GM23338 (cell line): ENCODE measurements at regions not wholly inside any gene's neighbourhood (a gene's known extent, or its start where the extent isn't known, plus 50 kb on each side); places are given as distances from the start of the nearest gene placed in this dataset.

Source experiments
- ATAC-seq: fragments of 200-7000 bp; cut with Tn5 transposase; 3 replicates; pipeline ENCODE4 v1.9.1; 2020
- DNase-seq: peaks from one replicate; pipeline ENCODE4 v3.0.0-alpha.2; 2015; ENCODE audit warnings: low spot score
- H2AFZ ChIP-seq: fragments of 200-600 bp; sonication (generic); 2 replicates; pipeline ENCODE4 v1.8.0; 2016; ENCODE audit warnings: antibody characterized with exemption, mild to moderate bottlenecking, moderate library complexity
- H3F3A ChIP-seq: fragments of 200-600 bp; sonication (generic); replicated peaks from 2 replicates; pipeline ENCODE4 v1.8.0; 2017; ENCODE audit warnings: antibody characterized with exemption, mixed run types, low read depth
- H3K27ac ChIP-seq: fragments of 200-600 bp; sonication (generic); 2 replicates; pipeline ENCODE4 v1.6.1; 2016; ENCODE audit warnings: low read depth
- H3K27me3 ChIP-seq: fragments of 200-600 bp; sonication (generic); 2 replicates; pipeline ENCODE4 v1.8.0; 2016; ENCODE audit warnings: mild to moderate bottlenecking, mixed run types, moderate library complexity; ENCODE audit not compliant: insufficient read depth
- H3K36me3 ChIP-seq: fragments of 200-600 bp; sonication (generic); 2 replicates; pipeline ENCODE4 v1.8.0; 2016; ENCODE audit warnings: mild to moderate bottlenecking; ENCODE audit not compliant: insufficient read depth
- H3K4me1 ChIP-seq: fragments of 200-600 bp; sonication (generic); 2 replicates; pipeline ENCODE4 v1.8.0; 2016; ENCODE audit warnings: mild to moderate bottlenecking, moderate library complexity; ENCODE audit not compliant: insufficient read depth
- H3K4me2 ChIP-seq: fragments of 200-600 bp; sonication (generic); 2 replicates; pipeline ENCODE4 v1.7.1; 2017; ENCODE audit warnings: mixed run types
- H3K4me3 ChIP-seq: fragments of 200-600 bp; sonication (generic); 2 replicates; pipeline ENCODE4 v1.6.1; 2016; ENCODE audit warnings: mixed run types
- H3K79me2 ChIP-seq: fragments of 200-600 bp; sonication (generic); replicated peaks from 2 replicates; pipeline ENCODE4 v1.8.0; 2017; ENCODE audit warnings: mild to moderate bottlenecking; ENCODE audit not compliant: insufficient read depth
- H3K9me2 ChIP-seq: fragments of 200-600 bp; sonication (generic); 2 replicates; pipeline ENCODE4 v1.8.0; 2017; ENCODE audit not compliant: insufficient read depth
- H4K20me1 ChIP-seq: fragments of 200-600 bp; sonication (generic); replicated peaks from 2 replicates; pipeline ENCODE4 v1.8.0; 2017; ENCODE audit warnings: mild to moderate bottlenecking; ENCODE audit not compliant: insufficient read depth
- H3K27ac Mint-ChIP-seq: 2 replicates; pipeline ENCODE4 v1.8.0; 2020; ENCODE audit warnings: inconsistent platforms, mild to moderate bottlenecking, moderate library complexity, mixed read lengths
- H3K27me3 Mint-ChIP-seq: 3 replicates; pipeline ENCODE4 v1.8.0; 2022; ENCODE audit warnings: low read depth, mild to moderate bottlenecking, moderate library complexity, mixed read lengths, inconsistent platforms; ENCODE audit not compliant: insufficient read depth, poor library complexity
- H3K36me3 Mint-ChIP-seq: 3 replicates; pipeline ENCODE4 v1.8.0; 2021; ENCODE audit warnings: low read depth, mild to moderate bottlenecking, inconsistent platforms, moderate library complexity, mixed read lengths
- H3K4me1 Mint-ChIP-seq: 3 replicates; pipeline ENCODE4 v1.8.0; 2020; ENCODE audit warnings: mild to moderate bottlenecking, inconsistent platforms, mixed read lengths
- H3K4me3 Mint-ChIP-seq: 3 replicates; pipeline ENCODE4 v1.8.0; 2021; ENCODE audit warnings: moderate library complexity, mild to moderate bottlenecking, inconsistent platforms, mixed read lengths
- H3K9me3 Mint-ChIP-seq: 3 replicates; pipeline ENCODE4 v1.8.0; 2020; ENCODE audit warnings: moderate library complexity, mild to moderate bottlenecking, inconsistent platforms, mixed read lengths
- CREB1 ChIP-seq: fragments of 250-450 bp; sonication (Bioruptor Pico); IDR thresholded peaks from 2 replicates; pipeline ENCODE4 v1.5.0; 2020; ENCODE audit warnings: low read depth, mild to moderate bottlenecking, moderate library complexity
- CTCF ChIP-seq, 2 experiments: fragments of 200-600 bp in 1 of 2; sonication (generic) in 1 of 2; conservative IDR thresholded peaks; 2 replicates each; pipeline versions ENCODE4 v1.5.1 to v1.6.1; 2016 to 2017; ENCODE audit warnings: antibody characterized with exemption in 2 of 2, low read depth in 2 of 2, mild to moderate bottlenecking in 2 of 2, moderate library complexity in 1 of 2
- EZH2 ChIP-seq: fragments of 200-600 bp; sonication (generic); IDR thresholded peaks from one replicate; pipeline ENCODE4 v1.8.0; 2017; ENCODE audit warnings: antibody characterized with exemption, mild to moderate bottlenecking, low read depth; ENCODE audit not compliant: unreplicated experiment
- EZH2phosphoT487 ChIP-seq: fragments of 200-600 bp; sonication (generic); IDR thresholded peaks from one replicate; pipeline ENCODE4 v1.8.1; 2018; ENCODE audit warnings: antibody characterized with exemption; ENCODE audit not compliant: unreplicated experiment
- NANOG ChIP-seq: IDR thresholded peaks from 2 replicates; pipeline ENCODE4 v1.6.1; 2016; ENCODE audit warnings: antibody characterized with exemption, borderline replicate concordance
- POLR2AphosphoS5 ChIP-seq: IDR thresholded peaks from 2 replicates; pipeline ENCODE4 v1.6.1; 2016; ENCODE audit warnings: antibody characterized with exemption, low read depth
- REST ChIP-seq: IDR thresholded peaks from one replicate; pipeline ENCODE4 v1.6.1; 2018; ENCODE audit warnings: antibody characterized with exemption; ENCODE audit not compliant: unreplicated experiment
- STAT1 ChIP-seq: IDR thresholded peaks from one replicate; pipeline ENCODE4 v1.6.1; 2016; ENCODE audit warnings: antibody characterized with exemption; ENCODE audit not compliant: unreplicated experiment
- ZNF114 ChIP-seq: fragments of 250-450 bp; sonication (Bioruptor Pico); IDR thresholded peaks from 2 replicates; pipeline ENCODE4 v1.5.0; 2020; ENCODE audit warnings: mild to moderate bottlenecking, moderate library complexity
- ZNF331 ChIP-seq: fragments of 250-450 bp; sonication (Bioruptor Pico); IDR thresholded peaks from 2 replicates; pipeline ENCODE4 v1.5.0; 2020; ENCODE audit warnings: low read depth, mild to moderate bottlenecking, moderate library complexity

DNA sequence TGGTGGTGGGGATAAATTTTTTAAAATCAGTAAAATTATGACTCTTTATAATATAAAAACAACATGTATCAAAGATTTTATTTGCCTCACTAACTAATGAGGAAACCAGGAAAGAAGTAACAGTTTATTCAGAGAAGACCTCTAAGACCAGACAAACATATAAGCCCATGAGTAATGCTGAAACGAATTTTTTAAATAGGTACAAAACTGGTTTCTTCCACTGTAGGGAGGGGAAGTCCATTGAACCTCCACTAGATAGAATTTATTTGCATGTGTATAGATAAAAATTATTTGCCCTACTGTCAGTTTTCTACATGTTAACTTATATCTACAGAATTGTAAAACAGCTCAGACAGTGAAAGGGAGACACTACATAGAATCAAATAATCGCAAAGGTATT, 86.8 kb downstream of the ZC3H11B start:
- TF ChIP-seq ZNF114 (CRISPR knock-in tag) (no peak), REST (no peak), EZH2phosphoT487 (no peak), NANOG (no peak), POLR2AphosphoS5 (no peak), CTCF (conservative IDR thresholded peaks at IDR 0.05; ENCODE audit: low read depth in 2 of 2) (no peak), EZH2 (no peak), ZNF331 (no peak)
- H3K27me3 ChIP-seq = no peaks in the 10 kb centered on the region
- no peaks in the 10 kb centered on the region for H3F3A ChIP-seq
- peaks cover 4% of the 10 kb centered on the region for H3K4me1 ChIP-seq
- H3K79me2 ChIP-seq = no peaks in the 10 kb centered on the region
- Mint-ChIP-seq H3K4me1 (peaks cover 18% of the 10 kb centered on the region), H3K36me3 (no peaks in the 10 kb centered on the region), H3K9me3 (peaks cover 6% of the 10 kb centered on the region; the same call in 2 of the 3 replicates), H3K27me3 (no peaks in the 10 kb centered on the region), H3K27ac (no peak overlapping the region), H3K4me3 (no peak overlapping the region)
- H2AFZ ChIP-seq = no peak overlapping the region
- no peaks in the 10 kb centered on the region for H4K20me1 ChIP-seq
- H3K36me3 ChIP-seq = no peaks in the 10 kb centered on the region
- peaks cover 2% of the 10 kb centered on the region; the same call in 1 of the 2 replicates for H3K9me2 ChIP-seq
- no peak overlapping the region for H3K4me2 ChIP-seq
- H3K4me3 ChIP-seq = no peak overlapping the region
- DNase-seq (no peak), ATAC-seq (no peak)
- H3K27ac ChIP-seq = no peak overlapping the region

DNA sequence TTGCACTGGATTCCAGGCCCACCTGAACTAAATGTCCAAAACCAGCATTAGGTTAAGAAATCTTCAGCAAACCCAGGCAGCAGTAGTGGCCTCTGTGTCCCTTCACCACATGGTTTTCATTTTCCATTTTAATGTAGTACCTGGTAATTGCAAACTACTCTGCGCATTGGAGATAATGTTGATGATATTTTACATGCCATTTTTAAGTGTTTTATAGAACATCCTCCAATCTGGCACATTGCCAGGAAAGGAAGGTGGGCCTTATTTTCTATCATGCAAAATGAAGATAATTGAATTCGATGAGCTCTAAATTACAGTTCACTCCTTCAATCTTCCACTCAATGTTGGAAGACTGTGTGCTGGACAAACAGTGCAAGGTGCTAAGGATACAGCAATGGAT, 89.5 kb downstream of the ZC3H11B start:
- H3K4me1 Mint-ChIP-seq = peaks cover 8% of the 10 kb centered on the region
- H3K4me2 ChIP-seq = no peak overlapping the region
- H3K36me3 ChIP-seq = no peaks in the 10 kb centered on the region
- H4K20me1 ChIP-seq = no peaks in the 10 kb centered on the region
- no peaks in the 10 kb centered on the region for H3K27me3 ChIP-seq
- H3F3A ChIP-seq = no peaks in the 10 kb centered on the region
- no peaks in the 10 kb centered on the region for H3K4me1 ChIP-seq
- no peak overlapping the region for H3K27ac ChIP-seq
- no peak overlapping the region for H2AFZ ChIP-seq
- no peak overlapping the region for H3K27ac Mint-ChIP-seq
- H3K27me3 Mint-ChIP-seq = no peaks in the 10 kb centered on the region
- DNase-seq (no peak), ATAC-seq (no peak)
- peaks cover 6% of the 10 kb centered on the region; the same call in 2 of the 3 replicates for H3K9me3 Mint-ChIP-seq
- H3K4me3 Mint-ChIP-seq = no peak overlapping the region
- H3K79me2 ChIP-seq = no peaks in the 10 kb centered on the region
- no peak overlapping the region for H3K4me3 ChIP-seq
- 0 out of 2 replicates have a peak, but pooled peaks cover 2% of the 10 kb centered on the region for H3K9me2 ChIP-seq
- no peaks in the 10 kb centered on the region for H3K36me3 Mint-ChIP-seq
- TF ChIP-seq EZH2phosphoT487 = no peak
- no peak for TF ChIP-seq CTCF (conservative IDR thresholded peaks at IDR 0.05; ENCODE audit: low read depth in 2 of 2)
- TF ChIP-seq STAT1 = no peak
- TF ChIP-seq NANOG = no peak
- no peak for TF ChIP-seq POLR2AphosphoS5
- TF ChIP-seq CREB1 (CRISPR knock-in tag) = no peak
